GM13976 (cell line): ENCODE measurements at regions not wholly inside any gene's neighbourhood (a gene's known extent, or its start where the extent isn't known, plus 50 kb on each side); places are given as distances from the start of the nearest gene placed in this dataset.

Experiments
- DNase-seq: peaks from one replicate; pipeline ENCODE4 v3.0.0; 2012; ENCODE audit warnings: low spot score
- in situ Hi-C: fragments of 300-500 bp; cut with MboI; formaldehyde crosslinking; loops from one replicate; pipeline ENCODE4 v1.12.0; 2022; ENCODE audit warnings: low sequenced_read_pairs, mixed read lengths, inconsistent platforms; ENCODE audit not compliant: unreplicated experiment
- TF ChIP-seq, protein P1 (sequence below): IDR thresholded peaks from 2 replicates; pipeline ENCODE4 v1.5.1; 2012; ENCODE audit warnings: borderline replicate concordance, mild to moderate bottlenecking; ENCODE audit not compliant: insufficient read depth; ENCODE audit errors: extremely low read depth, missing control alignments, control extremely low read depth

DNA sequence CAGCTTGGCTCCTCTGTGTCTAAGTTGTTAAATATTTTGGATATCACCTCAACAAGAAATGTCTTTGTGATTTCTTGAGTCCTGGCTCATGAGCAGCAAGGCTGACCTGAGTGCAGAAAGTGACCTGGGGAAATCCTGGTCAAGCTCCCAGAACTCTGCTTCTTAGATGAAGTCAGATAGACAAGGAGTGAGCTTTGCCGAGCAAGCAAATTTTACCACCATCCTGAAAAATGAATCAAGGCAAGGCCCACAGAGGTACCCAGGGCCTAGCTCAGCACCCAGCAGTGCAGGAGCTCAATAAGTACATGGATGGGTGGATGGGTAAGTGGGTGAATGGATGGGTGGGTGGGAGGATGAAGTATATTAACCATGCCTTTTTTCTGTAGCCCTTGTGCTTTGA lies 291.8 kb downstream of the UACA start:
- TF ChIP-seq, protein P1, sequence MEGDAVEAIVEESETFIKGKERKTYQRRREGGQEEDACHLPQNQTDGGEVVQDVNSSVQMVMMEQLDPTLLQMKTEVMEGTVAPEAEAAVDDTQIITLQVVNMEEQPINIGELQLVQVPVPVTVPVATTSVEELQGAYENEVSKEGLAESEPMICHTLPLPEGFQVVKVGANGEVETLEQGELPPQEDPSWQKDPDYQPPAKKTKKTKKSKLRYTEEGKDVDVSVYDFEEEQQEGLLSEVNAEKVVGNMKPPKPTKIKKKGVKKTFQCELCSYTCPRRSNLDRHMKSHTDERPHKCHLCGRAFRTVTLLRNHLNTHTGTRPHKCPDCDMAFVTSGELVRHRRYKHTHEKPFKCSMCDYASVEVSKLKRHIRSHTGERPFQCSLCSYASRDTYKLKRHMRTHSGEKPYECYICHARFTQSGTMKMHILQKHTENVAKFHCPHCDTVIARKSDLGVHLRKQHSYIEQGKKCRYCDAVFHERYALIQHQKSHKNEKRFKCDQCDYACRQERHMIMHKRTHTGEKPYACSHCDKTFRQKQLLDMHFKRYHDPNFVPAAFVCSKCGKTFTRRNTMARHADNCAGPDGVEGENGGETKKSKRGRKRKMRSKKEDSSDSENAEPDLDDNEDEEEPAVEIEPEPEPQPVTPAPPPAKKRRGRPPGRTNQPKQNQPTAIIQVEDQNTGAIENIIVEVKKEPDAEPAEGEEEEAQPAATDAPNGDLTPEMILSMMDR: no peak
- DNase-seq: no peak
- in situ Hi-C loops: no loop called here

DNA sequence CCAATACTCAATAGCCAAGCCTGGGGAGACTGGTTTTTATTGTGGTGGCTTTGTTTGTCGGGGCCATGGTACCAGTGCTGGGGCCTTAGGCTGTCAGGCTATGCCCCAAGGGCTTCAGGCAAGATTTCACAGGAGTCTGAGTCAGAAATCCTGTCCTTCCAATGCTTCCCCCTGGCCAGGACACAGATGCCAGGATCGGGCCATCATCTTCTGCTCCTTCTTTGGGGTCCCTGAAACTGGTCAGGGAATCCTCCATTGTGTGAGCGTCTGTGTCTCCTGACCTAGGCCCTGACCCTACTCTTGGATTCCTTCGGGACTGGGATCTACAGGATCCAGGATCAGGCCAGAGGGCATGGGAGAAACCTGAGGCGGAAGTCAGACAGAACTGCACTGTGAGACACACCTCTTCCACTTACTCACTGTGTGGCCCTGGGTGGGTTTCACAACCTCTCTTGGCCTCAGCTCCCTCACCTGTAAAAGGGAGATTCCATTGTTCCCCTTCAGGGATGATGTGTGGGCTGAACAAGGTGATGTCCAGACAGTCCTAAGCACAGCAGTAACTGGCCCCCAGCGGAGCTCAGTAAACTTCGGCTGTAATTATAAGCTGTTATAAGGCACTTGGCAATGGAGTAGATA lies 292.7 kb downstream of the UACA start:
- in situ Hi-C loops: no loop called here
- TF ChIP-seq, protein P1: no peak
- no peak for DNase-seq

DNA sequence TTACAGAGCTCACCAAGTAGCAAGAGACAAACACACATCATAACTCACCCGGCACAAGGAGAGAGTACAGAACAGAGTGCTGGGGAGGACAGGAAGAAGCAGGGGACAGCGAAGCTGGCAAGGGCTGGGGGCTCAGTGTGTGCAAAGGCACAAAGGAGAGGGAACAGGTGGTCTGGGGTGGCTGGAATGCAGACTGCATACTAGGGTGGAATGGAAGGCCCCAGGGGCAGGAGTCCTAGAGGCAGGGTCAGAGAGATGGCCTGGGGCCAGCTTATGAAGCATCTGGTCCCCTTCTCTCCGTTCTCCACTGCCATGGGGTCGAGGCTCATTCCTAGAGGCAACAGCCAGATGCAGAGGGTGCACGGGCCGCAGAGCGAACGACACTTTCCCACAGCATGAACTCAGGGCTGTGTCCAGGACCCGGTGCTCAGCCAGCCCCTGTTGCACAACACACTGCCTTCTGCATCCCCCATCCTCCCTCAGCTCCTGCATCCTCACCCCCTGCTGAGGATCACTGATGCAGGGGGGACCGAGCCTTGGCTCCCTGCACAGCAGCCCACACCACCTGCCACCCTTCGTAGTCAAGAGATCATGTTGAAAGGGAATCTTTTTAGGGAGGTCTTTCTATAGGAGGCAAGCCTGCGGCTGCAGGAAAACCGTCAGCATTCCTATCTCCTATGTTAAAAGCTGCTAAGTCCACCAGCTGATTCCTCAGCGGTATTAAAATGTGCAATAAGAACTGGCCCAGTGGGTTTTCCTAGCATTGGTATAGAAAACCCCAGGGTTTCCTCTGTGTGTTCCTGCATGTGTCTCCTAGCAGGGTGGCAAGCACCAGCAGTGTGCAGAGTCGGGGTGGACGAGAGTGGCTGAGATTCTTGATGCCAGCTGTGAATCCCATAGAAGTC lies 293.5 kb downstream of the UACA start:
- in situ Hi-C loops: no loop called here
- TF ChIP-seq, protein P1: no peak
- DNase-seq: no peak

DNA sequence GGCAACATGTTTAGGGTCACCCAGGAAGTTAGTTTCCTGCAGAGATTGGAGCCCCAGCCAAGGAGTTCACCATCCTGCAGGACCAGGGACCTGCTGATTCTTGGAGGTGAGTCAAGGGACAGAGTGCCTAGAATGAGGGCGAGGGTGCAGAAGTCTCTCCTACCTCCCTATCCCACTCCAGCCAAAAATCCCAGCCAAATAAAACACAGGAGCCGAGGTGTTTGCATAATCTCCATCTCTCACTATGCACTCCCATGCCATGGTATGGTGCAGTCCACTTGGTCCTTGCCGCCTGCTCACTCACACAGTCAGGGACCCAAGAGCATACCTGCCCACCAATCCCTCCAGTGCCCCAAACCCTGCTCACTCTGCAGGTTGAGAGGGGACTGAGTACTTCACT lies 294.2 kb downstream of the UACA start:
- TF ChIP-seq, protein P1: no peak
- in situ Hi-C loops: no loop called here
- no peak for DNase-seq

DNA sequence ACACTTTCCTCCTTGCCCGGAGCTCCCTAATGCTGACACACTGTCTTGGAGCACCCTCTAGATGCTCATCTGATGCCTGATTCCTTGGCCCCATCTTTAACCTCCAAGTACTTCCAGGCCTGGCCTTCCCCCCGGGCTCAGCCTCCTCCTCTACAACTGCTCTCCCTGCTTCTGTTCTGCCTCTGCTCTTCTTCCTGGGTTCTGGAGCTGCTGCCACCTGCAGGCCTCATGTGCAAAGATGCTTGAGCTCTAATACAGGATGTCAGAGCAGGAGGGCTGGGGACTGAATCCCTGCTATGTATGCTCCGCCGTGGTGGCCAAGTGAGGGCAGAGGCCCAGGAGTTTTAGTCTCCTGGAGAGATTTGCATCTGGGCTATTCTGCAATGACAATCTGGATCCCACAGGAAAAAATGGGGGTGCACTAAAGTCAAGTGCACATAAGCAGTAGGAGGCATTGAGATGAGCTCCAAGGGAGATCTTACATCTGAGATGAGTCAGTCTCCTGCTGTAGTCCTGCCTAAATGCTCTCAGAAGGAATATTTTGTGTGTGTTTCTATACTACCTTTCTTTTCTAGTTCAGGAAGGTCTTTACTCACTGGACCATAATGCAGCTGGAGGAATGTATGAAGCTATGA lies 296.3 kb downstream of the UACA start:
- TF ChIP-seq, protein P1: peak; percentile 83
- peak; percentile 63 for DNase-seq
- in situ Hi-C loops: no loop called here

DNA sequence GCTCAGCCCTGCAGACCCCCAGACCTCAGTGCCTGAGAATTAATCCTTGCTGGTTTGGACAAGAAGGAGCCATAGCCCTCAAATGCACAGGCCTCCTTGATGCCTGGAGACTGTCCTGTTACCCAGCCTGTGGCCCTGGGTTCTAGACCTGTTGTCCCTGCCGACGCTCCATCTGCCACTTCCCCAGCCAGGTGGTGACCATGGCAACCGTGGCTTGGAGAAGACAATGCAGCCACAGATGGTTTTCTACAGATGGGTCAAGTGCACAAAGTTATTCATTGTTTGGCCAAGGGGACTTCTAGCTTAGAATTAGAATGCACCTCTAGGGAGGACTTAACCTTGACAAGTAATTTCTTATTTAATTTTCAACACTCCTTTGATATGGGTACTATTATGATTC lies 297.1 kb downstream of the UACA start:
- TF ChIP-seq, protein P1: no peak
- in situ Hi-C loops: no loop called here
- DNase-seq: no peak
